HepG2 (cell line): ENCODE measurements at regions not wholly inside any gene's neighbourhood (a gene's known extent, or its start where the extent isn't known, plus 50 kb on each side); places are given as distances from the start of the nearest gene placed in this dataset.
A peak's percentile ranks its signal among the peaks of the same experiment; 100 is the strongest.

Source experiments
- ATAC-seq: fragments of 200-7000 bp; cut with Tn5 transposase; 3 replicates; pipeline ENCODE4 v1.9.1; 2020; ENCODE audit warnings: mild to moderate bottlenecking, moderate library complexity
- BruUV-seq: library from RNA; stranded (reverse); fragments of 400-500 nt; replicated peaks from 2 replicates; lab custom pipeline; 2021; lab: Mats Ljungman, UMichigan
- CTCF ChIA-PET: fragments of 300-600 bp; formaldehyde crosslinking; extraction: SDS; loops from one replicate; lab custom pipeline; 2021; ENCODE audit warnings: low total read pairs, inconsistent platforms, low intra/inter-chr PET ratio; lab: Yijun Ruan, JAX
- POLR2A ChIA-PET: fragments of 350-600 bp; sonication (Branson Sonifier 250); formaldehyde crosslinking; loops from one replicate; lab custom pipeline; 2020; ENCODE audit warnings: antibody characterized with exemption, inconsistent platforms; lab: Yijun Ruan, JAX
- DNase-seq: peaks from one replicate; pipeline ENCODE4 v3.0.0-alpha.2; 2015; ENCODE audit warnings: low spot score
- FAIRE-seq: peaks from 3 replicates; lab custom pipeline; 2011; peaks lifted over from hg19 to GRCh38; lab: Jason Lieb, UNC
- H2AFZ ChIP-seq: one replicate; pipeline ENCODE4 v1.6.1; 2011; ENCODE audit warnings: low read length, inconsistent platforms
- H3K27ac ChIP-seq: fragments of 300-600 bp; 3 replicates; pipeline ENCODE4 v1.8.0; 2011; ENCODE audit warnings: mixed run types, mild to moderate bottlenecking, mixed read lengths, low read length, inconsistent platforms; ENCODE audit not compliant: insufficient read depth; ENCODE audit errors: extremely low read length
- H3K27me3 ChIP-seq, 2 experiments: fragments of 200-600 bp in 1 of 2; 2 replicates in 1 of 2; 3 replicates in 1 of 2; pipeline versions ENCODE4 v1.6.0 to v1.8.0; 2011; ENCODE audit warnings: low read length in 2 of 2, mild to moderate bottlenecking in 2 of 2, moderate library complexity in 2 of 2, inconsistent platforms in 1 of 2; ENCODE audit not compliant: insufficient read depth in 2 of 2, control insufficient read depth in 1 of 2
- H3K36me3 ChIP-seq, 2 experiments: fragments of 200-600 bp in 1 of 2; replicated peaks in 1 of 2; 2 replicates in 1 of 2; 3 replicates in 1 of 2; pipeline versions ENCODE4 v1.5.1 to v1.8.0; 2011; ENCODE audit warnings: low read length in 2 of 2, inconsistent platforms in 1 of 2; ENCODE audit not compliant: insufficient read depth in 2 of 2, control insufficient read depth in 1 of 2
- H3K4me1 ChIP-seq: 2 replicates; pipeline ENCODE4 v1.5.1; 2012; ENCODE audit warnings: low read length, inconsistent platforms; ENCODE audit not compliant: insufficient read depth
- H3K4me2 ChIP-seq: 2 replicates; pipeline ENCODE4 v1.6.0; 2011; ENCODE audit warnings: low read depth, low read length, inconsistent platforms
- H3K4me3 ChIP-seq, 3 experiments: fragments of 200-600 bp in 1 of 3; sonication (generic), shearing (Covaris generic) in 1 of 3; replicated peaks in 1 of 3; 2 replicates each; pipeline ENCODE4 v1.5.1; 2011 to 2016; ENCODE audit warnings: low read length in 3 of 3, inconsistent platforms in 2 of 3, low read depth in 2 of 3, mild to moderate bottlenecking in 2 of 3, control low read depth in 1 of 3, mixed read lengths in 1 of 3; ENCODE audit not compliant: insufficient read depth in 1 of 3
- H3K79me2 ChIP-seq: one replicate; pipeline ENCODE4 v1.6.1; 2011; ENCODE audit warnings: low read length, inconsistent platforms; ENCODE audit not compliant: insufficient read depth
- H3K9ac ChIP-seq: 2 replicates; pipeline ENCODE4 v1.6.0; 2011; ENCODE audit warnings: mild to moderate bottlenecking, low read depth, low read length, inconsistent platforms; ENCODE audit not compliant: insufficient read depth
- H3K9me3 ChIP-seq: 2 replicates; pipeline ENCODE4 v1.5.1; 2012; ENCODE audit warnings: mild to moderate bottlenecking, low read length
- H4K20me1 ChIP-seq: 2 replicates; pipeline ENCODE4 v1.6.0; 2011; ENCODE audit warnings: inconsistent platforms, mild to moderate bottlenecking, low read length, moderate library complexity; ENCODE audit not compliant: insufficient read depth
- LBX2 ChIP-seq: sonication (generic); formaldehyde crosslinking; IDR thresholded peaks from 2 replicates; pipeline ENCODE4 v1.5.0; 2020; ENCODE audit warnings: missing genetic modification reagents, mild to moderate bottlenecking, borderline replicate concordance
- MAFF ChIP-seq: IDR thresholded peaks from 2 replicates; pipeline ENCODE4 v1.6.1; 2011; ENCODE audit warnings: low read depth, low read length, improper control_type of control experiment
- MAFK ChIP-seq, 2 experiments: IDR thresholded peaks in 1 of 2; conservative IDR thresholded peaks in 1 of 2; 2 replicates each; pipeline ENCODE4 v1.6.1; 2011; ENCODE audit warnings: improper control_type of control experiment in 2 of 2, low read length in 2 of 2
- NCOA2 ChIP-seq: sonication (generic); formaldehyde crosslinking; IDR thresholded peaks from 2 replicates; pipeline ENCODE4 v1.8.0; 2022; ENCODE audit warnings: inconsistent platforms
- ZNF512B ChIP-seq: sonication (generic); formaldehyde crosslinking; IDR thresholded peaks from 2 replicates; pipeline ENCODE4 v1.5.1; 2020; ENCODE audit warnings: missing genetic modification reagents, mild to moderate bottlenecking, borderline replicate concordance
- ZNF672 ChIP-seq: sonication (generic); formaldehyde crosslinking; IDR thresholded peaks from 2 replicates; pipeline ENCODE4 v1.8.1; 2022; ENCODE audit warnings: missing genetic modification reagents
- WGBS: methylation state at CpG from one replicate; pipeline ENCODE4 v1.1.6; 2017; ENCODE audit warnings: low lambda C conversion rate; 5-methylcytosine and 5-hydroxymethylcytosine counted together
- in situ Hi-C: cut with HindIII; loops from 2 replicates; pipeline ENCODE4 v1.10.0; 2017; ENCODE audit warnings: low pct_unique_long_range_greater_than_20kb; ENCODE audit not compliant: extremely low pct_ligation_motif_present
- intact Hi-C: fragments of 100-400 bp; cut with micrococcal nuclease; formaldehyde crosslinking; loops from one replicate; pipeline ENCODE4 v1.10.0; 2022; ENCODE audit not compliant: unreplicated experiment

- Histone ChIP-seq H3K4me1 (no peaks in the 10 kb centered on the region), H3K9me3 (peaks cover 18% of the 10 kb centered on the region; the same call in 1 of the 2 replicates), H4K20me1 (no peaks in the 10 kb centered on the region), H3K4me3 (no peak overlapping the region), H3K4me2 (no peak overlapping the region)
- under 1% methylated on average over 2 of the region's 2 CpGs for WGBS
- ChIA-PET CTCF (no interaction called here), POLR2A (no interaction called here)
- no peak for ATAC-seq
- TF ChIP-seq ZNF512B (CRISPR knock-in tag) (no peak), MAFF (peak; percentile 53; the same call in 1 of the 2 replicates), MAFK (conservative IDR thresholded peaks at IDR 0.05 in 1 of 2, IDR thresholded peaks at IDR 0.05 in 1 of 2; ENCODE audit: low read length in 2 of 2) (peak; percentile 60 to 75), ZNF672 (CRISPR knock-in tag) (no peak), LBX2 (CRISPR knock-in tag) (no peak), NCOA2 (no peak)
- TF ChIP-seq, all 625 proteins: peak for 2
- Histone ChIP-seq H3K36me3 (no peaks in the 10 kb centered on the region), H3K79me2 (no peaks in the 10 kb centered on the region), H3K27ac (no peak overlapping the region), H3K27me3 (no peaks in the 10 kb centered on the region), H3K9ac (no peak overlapping the region), H2AFZ (no peak overlapping the region)
- FAIRE-seq (no peak), DNase-seq (no peak)
- no TSS peak for BruUV-seq
- intact Hi-C loops, result no loop called here
- in situ Hi-C loops, result no loop called here
These were observed 92.4 kb downstream of the ADAMTS1 start for GRCh38 chr21:26752849-26753248.
